ENCODE measurements at regions not wholly inside any gene's neighbourhood (a gene's known extent, or its start where the extent isn't known, plus 50 kb on each side); places are given as distances from the start of the nearest gene placed in this dataset.

GRCh38 chr10:18829259-18829658 is 170.0 kb downstream of the ARL5B start:
- TF ChIP-seq CTCF (IDR thresholded peaks at IDR 0.05; ENCODE audit: extremely low read depth in 1 of 2, insufficient read depth in 1 of 2, low read depth in 1 of 2, low read length in 2 of 2) (no peak), POLR2AphosphoS5 (IDR thresholded peaks at IDR 0.05; ENCODE audit: insufficient read depth, low read depth, low read length) (no peak), MYC (IDR thresholded peaks at IDR 0.05; ENCODE audit: low read depth, low read length) (no peak), POLR2A (IDR thresholded peaks at IDR 0.05; ENCODE audit: low read depth, low read length) (no peak), EZH2 (IDR thresholded peaks at IDR 0.05; ENCODE audit: borderline replicate concordance, low read depth, low read length, severe bottlenecking) (no peak), MAX (IDR thresholded peaks at IDR 0.05; ENCODE audit: insufficient read depth, insufficient read length) (no peak)
